ENCODE measurements at regions not wholly inside any gene's neighbourhood (a gene's known extent, or its start where the extent isn't known, plus 50 kb on each side); places are given as distances from the start of the nearest gene placed in this dataset.
"Not testable (repeated sequence)": the region's sequence is repeated elsewhere in the genome, so short reads cannot be mapped to it uniquely, and the experiment has no call there.

DNA sequence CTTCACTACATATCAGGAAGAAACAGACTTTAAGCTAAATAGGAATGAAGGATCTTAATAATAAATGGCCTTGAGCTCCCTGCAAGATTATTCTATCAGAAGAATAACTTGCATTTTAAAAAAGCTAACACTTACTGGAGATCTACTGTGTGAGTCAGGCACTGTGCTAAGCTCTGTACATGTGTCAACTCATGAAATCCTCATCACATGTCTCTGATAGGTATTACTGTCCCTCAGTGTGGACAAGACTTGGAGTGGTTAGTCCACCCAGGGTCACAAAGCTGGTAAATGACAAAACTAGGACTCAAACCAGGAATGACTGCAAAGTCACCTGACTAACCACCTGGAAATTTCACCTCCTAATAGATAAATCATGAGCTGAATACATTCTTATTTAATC lies 57.1 kb upstream of the KCTD7 start:
- no peak for DNase-seq (ENCODE audit: low read depth in 1 of 2, low spot score in 1 of 2)

GRCh38 chr7:66573782-66574495 lies 54.7 kb upstream of the KCTD7 start:
- DNase-seq (ENCODE audit: low read depth in 1 of 2, low spot score in 1 of 2): not testable (repeated sequence)

- DNase-seq (ENCODE audit: low read depth in 1 of 2, low spot score in 1 of 2): not testable (repeated sequence)
Observed at GRCh38 chr7:66574768-66575167, 53.9 kb upstream of the KCTD7 start.

DNA sequence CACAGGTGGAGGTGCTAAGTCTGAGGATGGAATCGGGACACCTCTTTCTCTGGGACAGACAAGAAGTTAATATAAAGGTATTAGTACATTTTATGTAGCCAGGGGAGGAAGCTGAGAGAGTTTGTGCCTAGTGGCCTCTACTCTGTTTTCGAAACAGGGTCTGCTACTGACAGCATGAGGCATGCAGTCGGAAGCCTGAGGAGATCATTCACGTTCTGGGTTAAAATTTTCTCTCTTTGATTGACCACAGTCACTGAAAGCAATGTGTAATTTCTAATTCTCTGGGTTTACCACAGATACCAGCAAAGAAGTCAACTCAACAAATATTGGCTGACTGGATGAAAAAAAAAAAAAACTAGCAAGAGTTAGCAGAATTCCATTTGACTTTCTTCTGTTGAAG lies 53.3 kb upstream of the KCTD7 start:
- DNase-seq (ENCODE audit: low read depth in 1 of 2, low spot score in 1 of 2): no peak

- DNase-seq (ENCODE audit: low read depth in 1 of 2, low spot score in 1 of 2): no peak
Observed at GRCh38 chr7:66576646-66577045, 52.0 kb upstream of the KCTD7 start.
